ENCODE measurements at regions not wholly inside any gene's neighbourhood (a gene's known extent, or its start where the extent isn't known, plus 50 kb on each side); places are given as distances from the start of the nearest gene placed in this dataset.

DNA sequence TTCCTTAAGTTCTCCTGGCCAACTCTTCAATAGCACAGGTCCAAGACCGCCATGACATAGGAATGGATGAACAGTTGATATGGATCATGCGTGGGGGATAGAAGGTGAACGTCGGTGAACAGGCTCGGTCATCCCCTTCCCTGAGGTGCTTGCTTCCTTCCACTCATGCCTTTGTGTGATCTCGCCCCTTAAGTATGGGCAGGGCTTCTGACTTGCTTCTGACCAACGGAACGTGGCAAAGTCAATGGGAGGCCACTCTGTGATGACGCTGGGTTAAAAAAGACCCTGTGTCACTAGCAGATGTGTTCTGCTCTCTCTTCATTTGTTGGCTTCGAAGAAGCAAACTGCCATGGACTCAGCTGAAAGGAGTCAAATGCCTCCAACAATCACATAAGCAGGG, 240.5 kb upstream of the TUT7 start:
- TF ChIP-seq, protein P1, sequence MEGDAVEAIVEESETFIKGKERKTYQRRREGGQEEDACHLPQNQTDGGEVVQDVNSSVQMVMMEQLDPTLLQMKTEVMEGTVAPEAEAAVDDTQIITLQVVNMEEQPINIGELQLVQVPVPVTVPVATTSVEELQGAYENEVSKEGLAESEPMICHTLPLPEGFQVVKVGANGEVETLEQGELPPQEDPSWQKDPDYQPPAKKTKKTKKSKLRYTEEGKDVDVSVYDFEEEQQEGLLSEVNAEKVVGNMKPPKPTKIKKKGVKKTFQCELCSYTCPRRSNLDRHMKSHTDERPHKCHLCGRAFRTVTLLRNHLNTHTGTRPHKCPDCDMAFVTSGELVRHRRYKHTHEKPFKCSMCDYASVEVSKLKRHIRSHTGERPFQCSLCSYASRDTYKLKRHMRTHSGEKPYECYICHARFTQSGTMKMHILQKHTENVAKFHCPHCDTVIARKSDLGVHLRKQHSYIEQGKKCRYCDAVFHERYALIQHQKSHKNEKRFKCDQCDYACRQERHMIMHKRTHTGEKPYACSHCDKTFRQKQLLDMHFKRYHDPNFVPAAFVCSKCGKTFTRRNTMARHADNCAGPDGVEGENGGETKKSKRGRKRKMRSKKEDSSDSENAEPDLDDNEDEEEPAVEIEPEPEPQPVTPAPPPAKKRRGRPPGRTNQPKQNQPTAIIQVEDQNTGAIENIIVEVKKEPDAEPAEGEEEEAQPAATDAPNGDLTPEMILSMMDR (IDR thresholded peaks at IDR 0.05; ENCODE audit: insufficient read depth, low read length, poor library complexity, severe bottlenecking) = no peak
- no peak for TF ChIP-seq EZH2phosphoT487 (conservative IDR thresholded peaks at IDR 0.05; ENCODE audit: low read length)
